ENCODE measurements at regions not wholly inside any gene's neighbourhood (a gene's known extent, or its start where the extent isn't known, plus 50 kb on each side); places are given as distances from the start of the nearest gene placed in this dataset.

DNA sequence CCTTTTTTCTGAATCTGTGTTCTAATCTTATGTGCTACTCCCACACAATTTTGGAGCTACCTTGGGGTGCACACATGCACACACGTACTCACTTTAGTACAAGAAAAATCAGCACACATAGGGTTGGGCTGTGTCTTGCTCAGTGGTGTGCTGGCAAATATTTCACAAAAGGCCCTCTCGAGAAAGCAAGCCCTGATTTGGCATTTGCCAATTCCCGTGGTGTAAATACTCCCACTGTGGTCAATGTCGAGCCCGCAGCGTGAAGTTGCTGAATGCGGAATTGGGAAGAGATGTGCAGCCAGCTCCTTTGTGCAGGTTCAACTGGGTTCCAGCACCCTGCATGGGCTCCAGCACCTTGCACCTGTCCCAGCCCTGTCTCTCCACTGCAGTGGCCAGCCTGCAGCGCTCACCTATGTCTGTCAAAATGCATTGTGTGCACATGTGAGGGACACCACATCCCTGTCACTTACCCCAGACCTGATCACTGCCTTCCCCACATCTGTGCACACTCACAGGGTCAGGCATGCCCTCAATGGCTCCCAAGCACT lies 78.4 kb upstream of the WNT4 start:
- no peak for DNase-seq (ENCODE audit: low read depth)

DNA sequence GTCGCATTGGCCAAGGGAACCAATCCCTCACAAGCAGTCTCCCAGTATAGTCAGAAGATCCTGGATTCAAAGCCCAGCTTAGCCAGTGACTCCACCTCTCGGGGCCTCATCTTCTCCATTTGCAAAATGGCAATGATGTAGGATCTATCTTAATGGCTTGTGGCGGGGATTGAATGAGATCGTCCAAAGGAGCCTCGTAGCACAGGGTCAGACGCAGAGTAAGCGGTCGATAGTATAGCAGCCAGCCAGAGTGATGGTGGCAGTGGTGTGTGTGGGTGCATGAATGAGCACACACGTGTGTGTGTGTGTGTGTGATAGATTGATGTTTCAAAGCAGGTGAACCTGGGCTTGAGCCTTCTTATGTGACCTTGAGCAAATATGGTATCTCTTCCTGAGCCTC lies 79.8 kb upstream of the WNT4 start:
- DNase-seq (ENCODE audit: low read depth) = no peak

DNA sequence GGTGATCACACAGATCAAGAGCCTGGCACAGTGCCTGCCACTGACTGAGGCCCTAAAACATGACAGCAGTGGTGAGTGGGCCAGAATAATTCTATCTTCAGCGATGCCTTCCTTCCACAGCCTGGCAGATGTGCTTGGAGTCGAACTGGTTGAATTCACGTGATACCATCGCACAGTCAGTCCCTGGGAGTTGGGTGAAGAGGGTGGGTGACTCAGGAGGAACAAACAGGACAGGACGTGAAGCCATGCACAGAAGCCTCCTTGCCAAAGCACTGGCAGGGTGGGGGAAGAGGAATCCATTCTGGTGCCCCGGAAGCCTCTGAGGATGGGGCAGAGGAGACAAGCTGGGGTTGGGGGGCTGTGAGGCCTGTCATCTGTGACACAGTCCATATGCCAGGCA lies 80.3 kb upstream of the WNT4 start:
- no peak for DNase-seq (ENCODE audit: low read depth)

DNA sequence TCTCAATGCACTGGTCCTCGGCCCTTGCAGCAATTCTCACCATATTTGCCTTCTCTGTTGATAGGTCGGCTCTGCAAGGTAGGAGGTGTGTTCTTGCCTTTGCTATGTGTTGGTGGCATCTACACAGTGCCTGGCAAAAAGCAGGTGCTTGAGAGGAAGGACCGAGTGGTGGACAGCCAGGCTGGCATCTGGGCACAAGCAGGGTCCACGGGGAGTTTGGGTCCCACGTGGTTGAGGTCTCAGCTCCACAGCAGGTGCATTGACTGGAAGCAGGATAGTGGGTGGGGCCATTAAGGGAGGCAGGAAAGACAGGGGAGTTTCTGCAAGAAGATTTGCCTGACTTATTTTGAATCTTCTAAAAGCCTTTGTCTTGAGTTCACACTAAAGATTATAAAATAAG lies 81.2 kb upstream of the WNT4 start:
- no peak for DNase-seq (ENCODE audit: low read depth)

DNA sequence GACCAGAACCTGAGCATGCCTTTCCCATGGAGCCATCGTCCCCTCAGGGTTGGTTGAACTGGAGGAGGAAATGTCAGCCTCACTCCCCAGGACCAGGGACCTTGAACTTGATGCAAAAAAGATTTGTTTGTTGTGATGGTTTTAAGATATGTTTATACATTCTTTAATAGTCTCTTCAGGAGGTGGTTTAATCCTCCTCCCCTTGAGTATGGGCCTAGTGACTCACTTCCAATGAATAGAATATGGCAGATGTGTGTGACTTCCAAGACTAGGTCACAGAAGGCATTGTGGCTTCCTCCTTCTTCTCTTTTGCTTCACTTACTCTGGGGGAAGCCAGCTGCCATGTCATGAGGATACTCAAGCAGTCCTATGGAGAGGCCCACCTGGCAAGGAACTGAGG lies 81.7 kb upstream of the WNT4 start:
- no peak for DNase-seq (ENCODE audit: low read depth)

DNA sequence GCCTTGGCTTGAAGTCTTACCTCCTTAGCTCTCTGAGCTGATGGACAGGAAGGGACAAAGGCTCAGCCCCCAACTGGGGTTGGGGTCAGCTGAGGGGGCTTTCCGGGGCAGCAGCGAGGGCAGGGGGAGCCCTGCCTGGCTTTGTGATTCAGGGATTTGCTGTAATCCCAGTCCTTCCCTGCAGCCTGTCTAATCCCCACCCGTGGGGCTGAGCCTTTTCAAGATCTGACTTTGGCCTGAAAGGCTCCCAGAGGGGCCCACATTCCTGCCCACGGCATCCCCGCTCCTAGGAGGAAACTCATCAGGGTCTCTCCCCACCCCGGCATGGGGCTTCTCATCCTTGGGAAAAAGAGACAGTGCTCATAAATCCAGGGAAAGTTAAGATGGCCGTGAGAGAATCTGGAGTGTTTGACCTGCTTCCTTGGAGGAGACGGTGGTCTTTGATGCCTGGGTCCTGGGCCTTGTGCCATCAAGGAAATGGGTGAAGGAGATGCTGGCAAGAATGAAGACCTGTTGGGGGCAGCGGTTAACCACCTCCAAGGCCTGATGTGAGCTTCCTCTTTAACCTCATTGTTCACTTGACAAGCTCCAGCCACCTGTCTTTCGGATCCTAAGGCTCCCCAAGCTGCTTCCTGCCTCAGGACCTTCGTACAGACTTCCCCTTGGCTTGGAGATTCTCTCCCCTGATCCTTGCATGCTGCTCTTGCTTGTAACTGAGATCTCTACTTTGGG lies 83.1 kb upstream of the WNT4 start:
- no peak for DNase-seq (ENCODE audit: low read depth)

DNA sequence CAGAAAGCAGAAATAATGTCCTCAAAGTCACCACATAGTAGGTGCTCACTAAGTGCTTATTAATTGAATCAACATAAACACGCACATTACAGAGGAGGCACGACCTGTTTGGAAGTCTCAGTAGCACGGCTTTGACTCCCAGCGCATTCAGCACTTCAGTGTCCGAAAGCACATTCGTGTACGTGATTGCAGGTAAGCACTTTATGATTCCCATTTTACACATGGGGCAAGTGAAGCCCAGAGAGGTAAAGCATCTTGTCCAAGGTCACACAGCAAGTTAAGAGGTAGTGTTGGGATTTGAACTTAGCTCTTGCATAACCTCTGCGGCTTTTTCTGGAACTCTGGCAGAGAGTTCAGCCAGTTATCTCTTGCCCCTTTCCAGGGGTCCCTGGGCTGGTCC lies 85.2 kb upstream of the WNT4 start:
- no peak for DNase-seq (ENCODE audit: low read depth)

DNA sequence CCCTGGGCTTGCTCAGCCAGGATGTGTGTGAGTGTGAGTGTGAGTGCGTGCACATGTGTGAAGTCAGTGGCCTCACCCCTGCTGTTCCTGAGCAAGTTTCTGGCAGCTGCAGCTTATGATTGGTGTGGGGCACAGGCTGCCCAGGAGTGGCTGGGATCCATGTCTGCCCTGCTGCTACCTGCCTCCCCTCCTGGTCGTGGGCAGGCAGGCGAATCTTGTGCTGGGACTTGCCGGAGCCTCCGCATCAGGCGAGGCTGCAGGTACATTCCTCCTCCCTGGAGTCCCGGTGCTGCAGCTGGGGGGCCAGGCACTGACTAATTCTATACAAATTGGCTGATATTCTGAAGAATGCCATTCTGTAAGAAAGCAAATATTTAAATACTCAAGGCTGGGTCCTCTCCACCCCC lies 85.6 kb upstream of the WNT4 start:
- DNase-seq (ENCODE audit: low read depth) = no peak

DNA sequence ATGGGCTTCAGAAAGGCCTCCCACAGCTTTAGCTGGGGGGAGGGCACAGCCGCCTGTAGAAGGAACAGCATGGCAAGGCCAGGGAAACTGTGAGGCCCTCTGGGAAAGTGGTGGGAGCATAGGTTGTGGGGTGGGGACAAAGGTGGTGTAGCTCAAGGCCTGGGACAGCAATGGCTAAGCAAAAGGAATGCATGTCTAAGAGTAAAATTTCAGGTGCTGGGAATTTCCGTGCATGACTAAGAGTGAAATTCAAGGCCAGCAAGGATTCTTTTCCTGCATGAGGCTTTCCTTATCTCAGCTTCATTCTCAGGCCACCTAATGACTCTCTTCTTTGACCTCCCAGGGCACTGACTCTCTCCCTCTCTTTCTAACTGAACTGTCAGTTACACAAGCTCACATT lies 86.5 kb upstream of the WNT4 start:
- DNase-seq (ENCODE audit: low read depth) = no peak

DNA sequence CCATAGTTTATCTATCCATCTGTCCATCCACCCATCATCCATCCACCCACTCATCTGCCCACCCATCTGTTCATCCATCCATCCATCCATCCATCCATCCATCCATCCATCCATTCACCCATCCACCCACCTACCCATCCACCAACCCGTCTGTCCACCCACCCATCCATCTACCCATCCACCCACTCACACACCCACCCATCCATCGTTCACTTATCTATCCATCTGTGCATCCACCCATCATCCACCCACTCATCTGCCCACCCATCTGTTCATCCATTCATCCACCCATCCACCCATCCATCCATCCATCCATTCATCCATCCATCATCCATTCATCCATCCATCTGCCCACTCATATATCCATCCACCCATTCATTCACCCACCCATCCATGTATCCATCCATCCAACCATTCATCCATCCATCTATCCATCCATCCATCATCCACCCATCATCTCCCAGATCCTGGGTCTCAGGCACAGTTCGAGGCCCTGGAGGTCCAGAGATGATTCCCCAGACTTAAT lies 88.2 kb upstream of the WNT4 start:
- DNase-seq (ENCODE audit: low read depth) = no peak

DNA sequence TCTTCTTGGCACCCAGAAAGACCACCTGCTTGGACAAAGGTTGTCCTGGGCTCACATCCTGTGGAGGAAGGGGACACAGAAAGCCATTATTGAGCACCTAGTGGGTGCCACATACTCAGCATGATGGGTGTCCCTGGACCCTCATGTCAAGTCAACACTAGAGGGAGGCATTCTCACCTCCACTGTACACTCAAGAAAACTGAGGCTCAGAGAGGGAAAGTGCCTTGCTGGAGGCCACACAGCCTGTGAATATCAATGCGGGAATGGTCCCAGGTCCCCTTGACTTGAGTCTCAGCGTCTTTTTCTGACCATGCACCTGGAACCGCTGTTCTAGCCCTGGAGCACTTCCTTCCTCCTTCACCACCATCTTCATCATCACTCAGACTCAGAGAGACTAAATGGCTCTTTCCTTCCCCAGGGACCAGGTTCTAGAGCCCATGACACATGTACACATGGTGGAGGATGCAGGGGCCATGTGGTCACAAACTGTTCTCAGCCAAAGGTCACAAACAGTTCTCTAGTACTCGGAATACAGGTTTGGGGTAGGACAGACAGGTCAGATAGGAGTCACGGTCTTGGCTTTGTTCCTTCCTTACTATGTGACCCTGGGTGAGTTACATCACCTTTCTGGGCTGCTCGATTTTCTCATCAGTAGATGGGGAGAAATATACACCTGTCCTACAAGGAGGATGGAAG lies 89.2 kb upstream of the WNT4 start:
- DNase-seq (ENCODE audit: low read depth) = no peak

DNA sequence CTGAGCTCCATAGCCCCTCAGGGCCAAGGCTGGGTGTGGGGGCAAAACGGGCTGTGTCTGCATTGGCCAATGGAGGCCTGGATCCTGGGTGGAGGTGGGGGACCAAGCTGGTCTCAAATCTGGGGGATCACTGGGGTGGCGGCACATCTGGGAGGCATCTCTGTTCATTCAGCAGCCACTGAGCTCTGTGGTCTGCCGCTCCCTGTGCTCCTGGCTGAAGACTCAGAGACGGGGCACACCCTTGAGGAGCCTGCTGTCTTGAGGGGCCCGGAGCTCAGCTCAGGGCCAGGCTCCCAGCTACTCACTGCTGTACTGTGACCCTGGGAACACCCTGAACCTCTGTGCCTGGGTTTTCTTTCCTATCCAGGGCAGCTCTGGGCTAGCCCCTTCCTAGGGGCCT lies 90.3 kb upstream of the WNT4 start:
- DNase-seq (ENCODE audit: low read depth) = no peak

DNA sequence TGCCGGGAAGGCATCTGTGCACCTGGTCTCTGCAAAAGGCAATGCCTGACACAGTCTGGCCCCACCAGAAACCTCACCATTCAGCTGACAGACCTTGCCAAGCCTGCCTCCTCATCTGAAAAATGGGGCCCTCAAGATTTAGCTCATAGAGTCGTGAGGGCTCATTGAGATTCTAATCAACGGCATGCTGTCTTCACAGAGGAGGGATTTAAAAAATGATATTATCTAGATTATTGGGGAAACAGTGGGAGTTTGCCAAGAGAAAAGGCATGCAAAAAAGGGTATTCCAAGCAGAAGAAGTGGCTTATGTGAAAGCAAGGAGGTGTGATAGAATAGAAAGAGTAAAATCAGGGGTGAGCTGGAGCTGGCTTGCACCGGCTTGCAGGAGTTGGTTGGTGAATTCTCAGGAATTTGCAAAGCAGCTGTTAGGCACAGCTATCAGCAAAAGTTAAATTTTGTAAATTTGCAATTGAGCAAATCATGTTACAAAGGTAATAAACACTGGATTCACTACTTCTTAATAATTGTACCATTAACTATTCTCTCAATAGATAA lies 91.7 kb upstream of the WNT4 start:
- no peak for DNase-seq (ENCODE audit: low read depth)

DNA sequence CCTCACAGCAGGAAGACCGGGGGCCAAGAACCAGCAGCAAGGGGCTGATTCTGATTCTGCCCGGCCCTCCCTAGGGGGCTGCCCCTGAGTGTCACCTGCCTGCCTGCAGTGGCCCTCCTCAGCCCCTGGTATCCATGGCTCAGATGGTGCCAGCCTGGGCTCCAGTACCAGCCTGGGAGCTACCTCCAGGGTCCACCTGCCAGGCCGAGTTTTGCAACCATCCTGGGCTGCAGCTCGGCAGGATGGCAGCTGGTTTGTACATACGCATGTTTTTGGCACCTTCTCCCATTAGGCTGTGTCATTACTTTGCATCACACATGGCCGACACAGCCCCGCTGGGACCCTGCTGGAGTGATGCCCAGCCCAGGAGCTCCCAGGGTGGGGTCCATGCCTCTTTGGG lies 93.3 kb upstream of the WNT4 start:
- DNase-seq (ENCODE audit: low read depth) = no peak

DNA sequence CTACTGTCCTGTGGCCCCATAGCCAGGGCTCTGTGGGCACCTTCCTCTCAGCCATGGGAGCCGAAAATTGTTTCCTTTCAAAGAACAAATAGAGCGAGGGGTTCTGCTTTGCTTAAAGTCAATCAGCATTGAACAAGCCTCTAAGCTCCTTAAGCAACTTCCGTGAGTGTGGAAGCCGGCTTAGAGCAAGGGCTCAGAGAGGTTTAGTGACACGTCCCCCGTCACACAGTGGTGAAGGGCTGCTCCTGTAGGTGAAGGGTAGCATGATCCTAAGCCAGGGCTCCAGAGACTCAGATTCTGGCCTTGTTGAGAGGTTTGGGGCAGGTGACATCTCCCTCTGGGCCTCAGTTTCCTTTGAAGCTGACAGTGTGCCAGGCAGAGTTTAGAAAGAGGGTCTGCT lies 94.0 kb upstream of the WNT4 start:
- DNase-seq (ENCODE audit: low read depth) = no peak

DNA sequence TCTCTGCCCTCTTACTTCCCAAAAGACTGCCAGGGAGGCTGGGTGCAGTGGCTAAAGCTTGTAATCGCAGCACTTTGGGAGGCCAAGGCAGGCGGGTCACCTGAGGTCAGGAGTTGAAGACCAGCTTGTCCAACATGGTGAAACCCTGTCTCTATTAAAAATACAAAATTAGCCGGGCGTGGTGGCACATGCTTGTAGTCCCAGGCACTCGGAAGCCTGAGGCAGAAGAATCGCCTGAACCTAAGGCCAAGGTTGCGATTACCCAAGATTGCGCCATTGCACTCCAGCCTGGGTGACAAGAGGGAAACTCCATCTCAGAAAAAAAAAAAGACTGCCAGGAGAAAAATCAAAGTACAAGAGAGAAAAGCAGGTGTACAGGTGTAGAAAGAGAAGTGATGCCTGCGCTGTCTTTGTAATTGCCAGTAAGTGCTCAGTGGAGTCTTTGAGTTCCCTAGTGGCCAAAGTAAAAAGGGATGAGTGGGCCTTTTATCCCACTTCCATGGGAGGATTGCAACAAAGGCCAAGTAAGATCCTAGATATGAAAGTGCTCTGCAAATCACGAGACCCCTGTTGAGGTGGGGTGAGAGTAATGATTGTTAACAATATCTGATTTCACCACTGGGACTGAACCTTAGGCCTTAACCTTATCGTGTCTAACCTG lies 94.7 kb upstream of the WNT4 start:
- DNase-seq (ENCODE audit: low read depth) = no peak

DNA sequence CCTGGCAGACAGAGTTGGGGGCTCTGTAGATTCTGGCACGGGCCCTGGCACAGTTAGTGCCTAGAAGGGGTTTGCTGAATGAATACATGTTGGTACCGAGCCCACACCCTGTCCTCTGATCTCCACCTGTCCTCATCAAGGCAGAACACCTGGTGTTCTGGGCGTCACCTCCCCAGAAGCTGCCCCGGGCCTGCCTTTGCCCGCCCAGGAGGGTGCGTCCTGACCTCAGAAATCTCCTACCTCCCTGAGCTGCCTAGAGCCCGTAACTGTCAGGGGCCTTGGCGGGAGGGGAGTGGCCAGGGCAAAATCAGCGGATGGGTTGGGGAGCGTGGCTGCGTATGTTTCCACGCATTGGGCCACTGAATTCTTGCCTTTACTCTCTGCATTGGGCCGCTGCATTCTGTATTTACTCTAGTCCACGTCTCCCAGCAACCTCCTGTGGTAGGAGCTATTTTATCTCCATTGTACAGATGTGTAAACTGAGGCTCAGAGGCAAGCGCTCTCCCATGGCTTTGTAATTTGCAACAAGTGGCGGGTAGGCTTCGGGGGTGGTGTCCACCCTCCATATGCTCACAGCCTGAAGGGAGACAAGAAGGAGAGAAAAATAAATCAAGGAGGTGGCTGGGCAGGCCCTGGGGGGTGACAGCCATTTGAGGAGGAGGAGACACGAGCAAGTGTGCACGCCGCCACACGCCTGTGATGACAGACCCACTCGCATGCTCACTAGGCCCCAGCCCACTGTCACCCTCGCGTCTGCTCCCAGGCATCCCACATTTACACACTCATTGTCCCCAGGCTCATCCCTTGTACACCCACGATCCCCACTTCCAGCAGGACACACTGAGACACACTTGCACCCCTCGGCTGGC lies 95.7 kb upstream of the WNT4 start:
- no peak for DNase-seq (ENCODE audit: low read depth)

DNA sequence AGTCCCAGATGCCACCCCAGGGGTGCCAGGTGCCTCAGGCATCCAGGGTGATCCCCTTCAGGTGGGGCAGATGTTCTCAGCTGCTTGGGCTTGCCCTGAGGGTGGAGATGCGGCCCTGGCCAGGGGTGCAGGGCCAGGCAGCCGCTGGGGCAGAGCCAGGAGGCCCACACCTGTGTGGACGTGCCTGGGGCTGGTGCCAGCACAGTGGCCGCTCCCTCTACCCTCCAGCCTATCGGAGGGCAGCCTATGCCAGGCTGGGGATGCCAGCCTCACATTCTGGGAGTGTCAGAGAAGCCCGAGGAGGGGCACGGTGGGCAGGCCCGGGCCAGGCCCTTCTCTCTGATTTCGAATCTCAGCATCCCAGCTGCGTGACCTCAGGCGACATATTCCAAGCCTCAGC lies 96.5 kb upstream of the WNT4 start:
- DNase-seq (ENCODE audit: low read depth) = no peak

DNA sequence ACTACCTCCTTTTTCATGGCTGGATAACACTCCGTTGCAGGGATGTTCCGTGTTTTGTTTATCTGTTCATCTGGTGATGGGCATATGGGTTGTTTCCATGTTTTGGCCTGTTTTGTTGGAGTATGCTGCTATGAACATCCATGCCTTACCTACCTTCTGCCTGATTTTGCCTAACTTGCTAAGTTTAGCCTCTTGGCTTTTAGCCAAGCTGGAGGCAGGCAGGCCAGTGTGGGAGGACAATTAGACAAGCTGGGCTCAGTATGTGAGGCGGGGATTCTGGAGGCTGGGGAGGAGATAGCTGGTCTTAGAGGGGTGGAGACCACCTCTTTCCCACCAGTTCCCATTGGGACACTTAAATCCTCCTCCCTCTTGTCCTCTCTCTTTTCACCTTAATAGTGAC lies 98.4 kb upstream of the WNT4 start:
- DNase-seq (ENCODE audit: low read depth) = no peak

DNA sequence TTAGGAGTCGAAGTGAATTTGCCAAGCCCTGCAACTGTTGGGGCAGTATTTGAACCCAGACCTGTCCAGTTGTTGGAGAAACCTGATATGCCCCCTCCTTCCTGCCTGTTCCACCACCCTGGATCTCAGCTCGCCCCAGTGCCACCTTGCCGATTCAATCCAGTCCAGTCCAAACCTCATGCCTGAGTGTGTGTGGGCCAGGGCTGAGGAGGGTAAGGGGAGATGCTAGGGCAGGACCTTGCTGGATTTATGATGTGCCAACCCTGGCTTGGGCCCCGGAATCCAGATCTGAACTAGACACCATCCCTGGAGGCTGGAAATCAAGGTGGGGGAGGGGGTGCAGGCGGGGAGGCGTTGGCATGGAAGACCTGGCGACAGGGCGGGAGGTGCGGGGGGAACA lies 98.9 kb upstream of the WNT4 start:
- no peak for DNase-seq (ENCODE audit: low read depth)

DNA sequence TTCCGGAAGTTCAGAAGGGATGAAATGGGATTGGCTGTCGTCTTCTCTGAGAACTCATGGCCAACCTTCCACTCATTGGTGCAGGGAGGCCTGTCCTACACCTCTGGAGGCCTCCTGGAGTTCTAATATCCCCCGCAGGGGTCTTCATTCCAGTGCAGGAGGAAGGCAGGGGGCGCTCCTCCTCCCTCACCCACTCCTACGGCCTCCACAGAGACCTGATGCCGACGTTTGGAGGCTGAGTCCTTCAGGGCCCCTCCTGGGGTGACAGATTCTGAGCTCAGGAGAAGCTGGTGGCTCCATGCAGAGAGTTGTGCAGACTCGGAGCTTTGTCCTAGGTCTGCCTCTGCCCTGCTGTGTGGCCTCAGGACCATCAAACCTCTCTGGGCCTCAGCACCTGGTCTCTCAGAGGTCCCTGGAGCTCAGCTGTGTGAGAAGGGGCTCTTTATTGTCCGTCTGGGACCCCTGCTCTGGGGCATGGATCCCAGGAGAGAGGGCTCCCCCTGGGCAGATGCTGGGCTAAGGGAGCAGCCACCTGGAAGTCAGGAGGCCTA lies 102.3 kb upstream of the WNT4 start:
- DNase-seq (ENCODE audit: low read depth) = no peak
